OCI-LY3 (cell line): ENCODE measurements at regions not wholly inside any gene's neighbourhood (a gene's known extent, or its start where the extent isn't known, plus 50 kb on each side); places are given as distances from the start of the nearest gene placed in this dataset.
"Not testable (repeated sequence)": the region's sequence is repeated elsewhere in the genome, so short reads cannot be mapped to it uniquely, and the experiment has no call there.

Experiments
- H2AFZ ChIP-seq: fragments of 200-600, 300-600 bp; shearing (Covaris generic); 2 replicates; pipeline ENCODE4 v1.6.0; 2014; ENCODE audit warnings: antibody characterized with exemption, low read depth, low read length
- H3K27ac ChIP-seq: fragments of 200-600, 300-600 bp; sonication (generic); 2 replicates; pipeline ENCODE4 v1.5.1; 2014; ENCODE audit warnings: mild to moderate bottlenecking, low read length, moderate library complexity, mixed read lengths
- H3K27me3 ChIP-seq: fragments of 200-600, 300-600 bp; sonication (generic); 2 replicates; pipeline ENCODE4 v1.6.1; 2014; ENCODE audit warnings: low read depth, low read length, mixed read lengths
- H3K36me3 ChIP-seq: fragments of 200-600, 300-600 bp; sonication (generic); replicated peaks from 2 replicates; pipeline ENCODE3; 2014; ENCODE audit warnings: low read depth, low read length, mixed read lengths
- H3K4me1 ChIP-seq: fragments of 300-600, 200-600 bp; sonication (generic); 2 replicates; pipeline ENCODE4 v1.6.1; 2014; ENCODE audit warnings: low read length, mixed read lengths
- H3K4me2 ChIP-seq: fragments of 200-600, 300-600 bp; sonication (generic); 2 replicates; pipeline ENCODE4 v1.6.1; 2014; ENCODE audit warnings: low read length, mixed read lengths
- H3K4me3 ChIP-seq: fragments of 300-600, 200-600 bp; sonication (generic); 2 replicates; pipeline ENCODE4 v1.5.1; 2014; ENCODE audit warnings: antibody characterized with exemption, mild to moderate bottlenecking, low read length, moderate library complexity
- H3K79me2 ChIP-seq: fragments of 300-600, 200-600 bp; shearing (Covaris generic); 2 replicates; pipeline ENCODE4 v1.6.1; 2014; ENCODE audit warnings: mild to moderate bottlenecking, low read length, mixed read lengths
- H3K9ac ChIP-seq: fragments of 300-600, 200-600 bp; shearing (Covaris generic); 2 replicates; pipeline ENCODE4 v1.6.0; 2014; ENCODE audit warnings: mild to moderate bottlenecking, low read length, moderate library complexity
- H3K9me3 ChIP-seq: fragments of 200-600, 300-600 bp; shearing (Covaris generic); 2 replicates; pipeline ENCODE4 v1.6.1; 2014; ENCODE audit warnings: low read length, mixed read lengths; ENCODE audit not compliant: insufficient read depth
- H4K20me1 ChIP-seq: fragments of 200-600, 300-600 bp; sonication (generic); 2 replicates; pipeline ENCODE4 v1.6.1; 2016; ENCODE audit warnings: low read length, mixed read lengths; ENCODE audit not compliant: insufficient read depth
- CTCF ChIP-seq: fragments of 200-600, 300-600 bp; sonication (generic); IDR thresholded peaks from 2 replicates; pipeline ENCODE4 v1.5.1; 2014; ENCODE audit warnings: antibody characterized with exemption, low read length, low read depth
- EZH2phosphoT487 ChIP-seq: fragments of 200-600 bp; shearing (Covaris generic); IDR thresholded peaks from 2 replicates; pipeline ENCODE4 v1.6.1; 2018; ENCODE audit warnings: antibody characterized with exemption, mixed run types, low read depth

GRCh38 chr10:90286941-90287340 is 570.9 kb downstream of the HTR7 start:
- H3K4me3 ChIP-seq, result no peak overlapping the region
- H2AFZ ChIP-seq, result peak overlapping the region; percentile 31; the same call in 1 of the 2 replicates
- H3K27ac ChIP-seq, result 0 out of 2 replicates have a peak overlapping the region, but pooled peaks have one; percentile 19
- no peaks in the 10 kb centered on the region for H3K36me3 ChIP-seq
- H4K20me1 ChIP-seq, result no peaks in the 10 kb centered on the region
- H3K9me3 ChIP-seq, result no peaks in the 10 kb centered on the region
- H3K27me3 ChIP-seq, result no peaks in the 10 kb centered on the region
- TF ChIP-seq EZH2phosphoT487, result no peak
- H3K79me2 ChIP-seq, result no peaks in the 10 kb centered on the region
- H3K4me2 ChIP-seq, result peak overlapping the region; percentile 39
- H3K9ac ChIP-seq, result no peak overlapping the region
- peaks cover 35% of the 10 kb centered on the region for H3K4me1 ChIP-seq

- Histone ChIP-seq H3K27ac (no peak overlapping the region), H3K4me1 (peaks cover 39% of the 10 kb centered on the region), H3K4me2 (no peak overlapping the region), H4K20me1 (no peaks in the 10 kb centered on the region), H3K79me2 (no peaks in the 10 kb centered on the region), H3K9me3 (no peaks in the 10 kb centered on the region), H3K27me3 (no peaks in the 10 kb centered on the region), H3K9ac (no peak overlapping the region), H3K4me3 (no peak overlapping the region), H2AFZ (no peak overlapping the region), H3K36me3 (no peaks in the 10 kb centered on the region)
- peak; percentile 37 for TF ChIP-seq CTCF
- no peak for TF ChIP-seq EZH2phosphoT487
These were observed 569.4 kb downstream of the HTR7 start for GRCh38 chr10:90288391-90288933.

- Histone ChIP-seq H3K9ac (no peak overlapping the region), H3K9me3 (no peaks in the 10 kb centered on the region), H3K36me3 (no peaks in the 10 kb centered on the region), H3K27ac (no peak overlapping the region), H3K27me3 (no peaks in the 10 kb centered on the region), H3K4me2 (no peak overlapping the region), H3K4me1 (peaks cover 39% of the 10 kb centered on the region), H4K20me1 (no peaks in the 10 kb centered on the region), H3K4me3 (no peak overlapping the region), H2AFZ (no peak overlapping the region), H3K79me2 (no peaks in the 10 kb centered on the region)
- no peak for TF ChIP-seq EZH2phosphoT487
- TF ChIP-seq CTCF, result no peak
These were observed 568.8 kb downstream of the HTR7 start for GRCh38 chr10:90289037-90289436.

- H3K36me3 ChIP-seq, result no peaks in the 10 kb centered on the region
- no peak overlapping the region for H3K27ac ChIP-seq
- no peaks in the 10 kb centered on the region for H3K27me3 ChIP-seq
- no peak for TF ChIP-seq EZH2phosphoT487
- no peak overlapping the region for H3K9ac ChIP-seq
- H2AFZ ChIP-seq, result no peak overlapping the region
- no peaks in the 10 kb centered on the region for H3K79me2 ChIP-seq
- H3K9me3 ChIP-seq, result no peaks in the 10 kb centered on the region
- H3K4me2 ChIP-seq, result no peak overlapping the region
- no peaks in the 10 kb centered on the region for H4K20me1 ChIP-seq
- H3K4me1 ChIP-seq, result peaks cover 13% of the 10 kb centered on the region
- H3K4me3 ChIP-seq, result no peak overlapping the region
These were observed 564.2 kb downstream of the HTR7 start for GRCh38 chr10:90293616-90294015.

- not testable (repeated sequence) for H3K9me3 ChIP-seq, H4K20me1 ChIP-seq, H3K36me3 ChIP-seq, H3K27ac ChIP-seq, H3K4me3 ChIP-seq, H3K79me2 ChIP-seq, H2AFZ ChIP-seq, H3K4me1 ChIP-seq, H3K9ac ChIP-seq, H3K4me2 ChIP-seq, H3K27me3 ChIP-seq
These were observed 562.9 kb downstream of the HTR7 start for GRCh38 chr10:90294821-90295540.

GRCh38 chr10:90302031-90302430 is 555.8 kb downstream of the HTR7 start:
- not testable (repeated sequence) for H2AFZ ChIP-seq, H3K4me3 ChIP-seq, H3K36me3 ChIP-seq, H4K20me1 ChIP-seq, H3K27me3 ChIP-seq, H3K27ac ChIP-seq, H3K9ac ChIP-seq, H3K4me1 ChIP-seq, H3K9me3 ChIP-seq, H3K79me2 ChIP-seq
- H3K4me2 ChIP-seq, result peak overlapping the region; percentile 39
